Liver (tissue), 8 donors: ENCODE measurements at regions not wholly inside any gene's neighbourhood (a gene's known extent, or its start where the extent isn't known, plus 50 kb on each side); places are given as distances from the start of the nearest gene placed in this dataset.

ENCODE experiments used
- DNase-seq: peaks from one replicate; pipeline ENCODE4 v3.0.0-alpha.2; 2017; ENCODE audit warnings: low spot score
- H3K27ac ChIP-seq, 2 donors: one replicate each; pipeline ENCODE4 v1.7.0; 2013; ENCODE audit warnings: inconsistent platforms in 2 of 2, low read length in 2 of 2, control low read depth in 1 of 2, low read depth in 1 of 2, mild to moderate bottlenecking in 1 of 2
- H3K27me3 ChIP-seq, 4 donors: one replicate each; pipeline versions ENCODE4 v1.6.1 to v1.7.0; 2013; ENCODE audit warnings: low read length in 3 of 4, inconsistent platforms in 1 of 4, mild to moderate bottlenecking in 1 of 4, moderate library complexity in 1 of 4; ENCODE audit not compliant: control insufficient read depth in 4 of 4, insufficient read depth in 4 of 4
- H3K36me3 ChIP-seq, 4 donors: one replicate each; pipeline versions ENCODE4 v1.6.1 to v1.7.0; 2013; ENCODE audit warnings: low read length in 3 of 4, mild to moderate bottlenecking in 3 of 4, low read depth in 1 of 4, moderate library complexity in 1 of 4; ENCODE audit not compliant: control insufficient read depth in 4 of 4, insufficient read depth in 3 of 4
- H3K4me1 ChIP-seq, 4 donors: one replicate each; pipeline versions ENCODE4 v1.6.1 to v1.7.0; 2013; ENCODE audit warnings: low read length in 3 of 4, mild to moderate bottlenecking in 3 of 4, moderate library complexity in 1 of 4; ENCODE audit not compliant: control insufficient read depth in 4 of 4, insufficient read depth in 4 of 4
- H3K4me3 ChIP-seq, 3 donors: one replicate each; pipeline versions ENCODE4 v1.6.1 to v1.7.0; 2013; ENCODE audit warnings: low read length in 3 of 3, control low read depth in 1 of 3, low read depth in 1 of 3, mild to moderate bottlenecking in 1 of 3
- H3K9ac ChIP-seq, 2 donors: one replicate each; pipeline ENCODE4 v1.7.0; 2013; ENCODE audit warnings: low read length in 2 of 2, mild to moderate bottlenecking in 2 of 2, moderate library complexity in 2 of 2, control low read depth in 1 of 2, low read depth in 1 of 2
- H3K9me3 ChIP-seq, 4 donors: one replicate each; pipeline versions ENCODE4 v1.6.1 to v1.7.0; 2013; ENCODE audit warnings: low read length in 3 of 4; ENCODE audit not compliant: control insufficient read depth in 4 of 4
- ATF3 ChIP-seq: IDR thresholded peaks from 2 replicates; pipeline ENCODE4 v1.6.1; 2016; ENCODE audit warnings: antibody characterized with exemption
- CTCF ChIP-seq: fragments of 150-350 bp; IDR thresholded peaks from 2 replicates; pipeline ENCODE4 v1.5.1; 2017; ENCODE audit warnings: improper control_type of control experiment, low read depth, low read length; ENCODE audit not compliant: missing input control
- EGR1 ChIP-seq, 2 donors: IDR thresholded peaks; 2 replicates each; pipeline ENCODE4 v1.6.1; 2016 to 2018; ENCODE audit warnings: antibody characterized with exemption in 2 of 2, low read depth in 2 of 2
- FOXA1 ChIP-seq: IDR thresholded peaks from 2 replicates; pipeline ENCODE4 v1.6.1; 2016; ENCODE audit warnings: antibody characterized with exemption
- FOXA2 ChIP-seq: IDR thresholded peaks from 2 replicates; pipeline ENCODE4 v1.6.1; 2016; ENCODE audit warnings: antibody characterized with exemption
- GABPA ChIP-seq, 2 donors: IDR thresholded peaks in 1 of 2; conservative IDR thresholded peaks in 1 of 2; 2 replicates each; pipeline ENCODE4 v1.6.1; 2016; ENCODE audit warnings: antibody characterized with exemption in 2 of 2, mild to moderate bottlenecking in 1 of 2, moderate library complexity in 1 of 2
- HNF4A ChIP-seq, 2 donors: conservative IDR thresholded peaks; 2 replicates each; pipeline ENCODE4 v1.6.1; 2016; ENCODE audit warnings: antibody characterized with exemption in 2 of 2, mild to moderate bottlenecking in 2 of 2
- HNF4G ChIP-seq: IDR thresholded peaks from 2 replicates; pipeline ENCODE4 v1.6.1; 2016; ENCODE audit warnings: antibody characterized with exemption
- MAX ChIP-seq: IDR thresholded peaks from 2 replicates; pipeline ENCODE4 v1.6.1; 2016; ENCODE audit warnings: antibody characterized with exemption
- NR2F2 ChIP-seq: IDR thresholded peaks from 2 replicates; pipeline ENCODE4 v1.6.1; 2016; ENCODE audit warnings: antibody characterized with exemption
- RAD21 ChIP-seq, 2 donors: IDR thresholded peaks; 2 replicates each; pipeline ENCODE4 v1.6.1; 2016; ENCODE audit warnings: antibody characterized with exemption in 2 of 2, mild to moderate bottlenecking in 2 of 2
- REST ChIP-seq: IDR thresholded peaks from 2 replicates; pipeline ENCODE4 v1.6.1; 2016; ENCODE audit warnings: antibody characterized with exemption, mild to moderate bottlenecking
- SP1 ChIP-seq: IDR thresholded peaks from 2 replicates; pipeline ENCODE4 v1.6.1; 2018; ENCODE audit warnings: antibody characterized with exemption, mild to moderate bottlenecking
- TAF1 ChIP-seq: conservative IDR thresholded peaks from 2 replicates; pipeline ENCODE4 v1.6.1; 2016; ENCODE audit warnings: antibody characterized with exemption, mild to moderate bottlenecking
- YY1 ChIP-seq: IDR thresholded peaks from 2 replicates; pipeline ENCODE4 v1.6.1; 2016; ENCODE audit warnings: antibody characterized with exemption, mild to moderate bottlenecking
- ZBTB33 ChIP-seq: IDR thresholded peaks from 2 replicates; pipeline ENCODE4 v1.6.1; 2016; ENCODE audit warnings: antibody characterized with exemption
- WGBS: extraction: QIAGEN DNeasy Blood & Tissue Kit; methylation state at CpG from one replicate; pipeline ENCODE4 v1.1.7; 2013; 5-methylcytosine and 5-hydroxymethylcytosine counted together
- donor health status: healthy.
- donor health status: healthy.
- donor health status: healthy.
- donor health status: healthy.
- donor health status: healthy.

GRCh38 chrX:6783912-6784311 lies 249.0 kb upstream of the VCX3A start (continued):
- no peak for TF ChIP-seq ZBTB33
- TF ChIP-seq ATF3: no peak
- no peak for TF ChIP-seq YY1
- TF ChIP-seq FOXA1: no peak
- no peak for TF ChIP-seq GABPA (IDR thresholded peaks at IDR 0.05 in 1 of 2, conservative IDR thresholded peaks at IDR 0.05 in 1 of 2)
- no peak for TF ChIP-seq HNF4G
- no peak for TF ChIP-seq HNF4A (conservative IDR thresholded peaks at IDR 0.05)

- 89% methylated on average over 5 of the region's 5 CpGs for WGBS
- peaks cover 1 to 15% (median 10%) of the 10 kb centered on the region in 4 donors for H3K4me1 ChIP-seq
- no peak overlapping the region for H3K9ac ChIP-seq
- TF ChIP-seq NR2F2 (no peak), YY1 (no peak), GABPA (IDR thresholded peaks at IDR 0.05 in 1 of 2, conservative IDR thresholded peaks at IDR 0.05 in 1 of 2) (no peak), MAX (no peak), REST (no peak), HNF4G (no peak), SP1 (no peak), RAD21 (IDR thresholded peaks at IDR 0.05) (no peak), EGR1 (IDR thresholded peaks at IDR 0.05; ENCODE audit: low read depth in 2 of 2) (no peak), ATF3 (no peak), FOXA1 (no peak), TAF1 (no peak), ZBTB33 (no peak), CTCF (no peak), HNF4A (conservative IDR thresholded peaks at IDR 0.05) (no peak), FOXA2 (no peak)
- H3K9me3 ChIP-seq: no peaks in the 10 kb centered on the region
- no peak overlapping the region for H3K27ac ChIP-seq
- H3K4me3 ChIP-seq: no peak overlapping the region
- no peak for DNase-seq
- H3K36me3 ChIP-seq: no peaks in the 10 kb centered on the region
- H3K27me3 ChIP-seq: no peaks in the 10 kb centered on the region
Observed at GRCh38 chrX:6782831-6783230, 247.9 kb upstream of the VCX3A start.
